GDM1 (cell line): ENCODE measurements at regions not wholly inside any gene's neighbourhood (a gene's known extent, or its start where the extent isn't known, plus 50 kb on each side); places are given as distances from the start of the nearest gene placed in this dataset.
A peak's percentile ranks its signal among the peaks of the same experiment; 100 is the strongest.

Source experiments
- DNase-seq: peaks from one replicate; lab custom pipeline; 2025; lab: John Stamatoyannopoulos, UW

GRCh38 chr4:35835893-35836292 lies 408.4 kb downstream of the ARAP2 start:
- DNase-seq: no peak

- DNase-seq: no peak
These were observed 407.7 kb downstream of the ARAP2 start for GRCh38 chr4:35836596-35836995.

GRCh38 chr4:35867057-35867456 lies 377.3 kb downstream of the ARAP2 start:
- DNase-seq: no peak

- DNase-seq: no peak
These were observed 372.0 kb downstream of the ARAP2 start for GRCh38 chr4:35872273-35872672.

- DNase-seq: no peak
These were observed 364.8 kb downstream of the ARAP2 start for GRCh38 chr4:35879479-35879878.

- DNase-seq: no peak
These were observed 361.2 kb downstream of the ARAP2 start for GRCh38 chr4:35883108-35883507.

GRCh38 chr4:35884714-35885480 lies 359.4 kb downstream of the ARAP2 start:
- DNase-seq: no peak

- DNase-seq: no peak
These were observed 346.5 kb downstream of the ARAP2 start for GRCh38 chr4:35897808-35898207.

- DNase-seq: peak; percentile 88
These were observed 343.7 kb downstream of the ARAP2 start for GRCh38 chr4:35900286-35901243.

GRCh38 chr4:35912174-35912573 lies 332.1 kb downstream of the ARAP2 start:
- DNase-seq: no peak

- DNase-seq: no peak
These were observed 325.8 kb downstream of the ARAP2 start for GRCh38 chr4:35918491-35918977.

GRCh38 chr4:35925806-35926205 lies 318.5 kb downstream of the ARAP2 start:
- DNase-seq: no peak

GRCh38 chr4:35926788-35927187 lies 317.5 kb downstream of the ARAP2 start:
- DNase-seq: no peak

- no peak for DNase-seq
These were observed 310.4 kb downstream of the ARAP2 start for GRCh38 chr4:35933901-35934300.

GRCh38 chr4:35934320-35934981 lies 309.9 kb downstream of the ARAP2 start:
- no peak for DNase-seq

- DNase-seq: no peak
These were observed 305.4 kb downstream of the ARAP2 start for GRCh38 chr4:35938936-35939335.

GRCh38 chr4:35939751-35940150 lies 304.6 kb downstream of the ARAP2 start:
- DNase-seq: no peak

GRCh38 chr4:35942092-35942491 lies 302.2 kb downstream of the ARAP2 start:
- no peak for DNase-seq

- no peak for DNase-seq
These were observed 300.7 kb downstream of the ARAP2 start for GRCh38 chr4:35943606-35944005.

GRCh38 chr4:35948171-35948570 lies 296.1 kb downstream of the ARAP2 start:
- DNase-seq: no peak

GRCh38 chr4:35950442-35950841 lies 293.9 kb downstream of the ARAP2 start:
- no peak for DNase-seq

GRCh38 chr4:35952751-35953150 lies 291.6 kb downstream of the ARAP2 start:
- DNase-seq: no peak
